ENCODE measurements at regions not wholly inside any gene's neighbourhood (a gene's known extent, or its start where the extent isn't known, plus 50 kb on each side); places are given as distances from the start of the nearest gene placed in this dataset.

- H3K9me3 ChIP-seq (ENCODE audit: control insufficient read depth, insufficient read depth, low read depth, low read length): no peaks in the 10 kb centered on the region
- H3K4me3 ChIP-seq (ENCODE audit: low read depth, low read length): no peak overlapping the region
- peaks cover 6% of the 10 kb centered on the region; the same call in 1 of the 2 replicates for H3K4me1 ChIP-seq (ENCODE audit: control insufficient read depth, insufficient read depth, low read length)
- no peak for TF ChIP-seq ZNF704 (tag by site-specific recombination; IDR thresholded peaks at IDR 0.05)
- TF ChIP-seq PRDM10 (tag by site-specific recombination; IDR thresholded peaks at IDR 0.05): 0 out of 2 replicates have a peak, but pooled peaks have one; percentile 36
- CTCF ChIA-PET: no interaction called here
- H3K36me3 ChIP-seq (ENCODE audit: control insufficient read depth in 2 of 2, insufficient read depth in 1 of 2, low read length in 2 of 2): no peaks in the 10 kb centered on the region
- no peak overlapping the region; the same call in 1 of the 2 replicates for H3K27ac ChIP-seq (ENCODE audit: extremely low read depth, low read depth, low read length)
- POLR2A ChIA-PET: no interaction called here
These were observed 261.7 kb downstream of the FGF9 start for GRCh38 chr13:21932578-21932977.

GRCh38 chr13:21932996-21933395, 262.1 kb downstream of the FGF9 start:
- TF ChIP-seq ZBTB26 (tag by site-specific recombination; optimal IDR thresholded peaks at IDR 0.05) (no peak), PRDM10 (tag by site-specific recombination; IDR thresholded peaks at IDR 0.05) (peak; percentile 5; the same call in 1 of the 2 replicates)
- no peaks in the 10 kb centered on the region for H3K9me3 ChIP-seq (ENCODE audit: control insufficient read depth, insufficient read depth, low read depth, low read length)
- peaks cover 6% of the 10 kb centered on the region; the same call in 1 of the 2 replicates for H3K4me1 ChIP-seq (ENCODE audit: control insufficient read depth, insufficient read depth, low read length)
- H3K27ac ChIP-seq (ENCODE audit: extremely low read depth, low read depth, low read length): no peak overlapping the region; the same call in 1 of the 2 replicates
- POLR2A ChIA-PET: interaction anchor here (1.2 kb wide), 1 partner anchor 16 kb away, joined by 4 read pairs; no protein-coding TSS in a partner anchor
- H3K36me3 ChIP-seq (ENCODE audit: control insufficient read depth in 2 of 2, insufficient read depth in 1 of 2, low read length in 2 of 2): no peaks in the 10 kb centered on the region
- CTCF ChIA-PET: no interaction called here
- H3K4me3 ChIP-seq (ENCODE audit: low read depth, low read length): no peak overlapping the region

- H3K27ac ChIP-seq (ENCODE audit: extremely low read depth, low read depth, low read length): no peak overlapping the region
- no peaks in the 10 kb centered on the region for H3K36me3 ChIP-seq (ENCODE audit: control insufficient read depth in 2 of 2, insufficient read depth in 1 of 2, low read length in 2 of 2)
- H3K4me3 ChIP-seq (ENCODE audit: low read depth, low read length): no peak overlapping the region
- POLR2A ChIA-PET: interaction anchor here (0.5 to 1.2 kb wide), 2 partner anchors 15 to 717 kb away, joined by 4 to 5 read pairs; no protein-coding TSS in a partner anchor
- H3K4me1 ChIP-seq (ENCODE audit: control insufficient read depth, insufficient read depth, low read length): peaks cover 6% of the 10 kb centered on the region; the same call in 1 of the 2 replicates
- CTCF ChIA-PET: no interaction called here
- TF ChIP-seq ZNF623 (tag by site-specific recombination; IDR thresholded peaks at IDR 0.05) (no peak), ZFP37 (tag by site-specific recombination; IDR thresholded peaks at IDR 0.05) (no peak), ZNF776 (tag by site-specific recombination; IDR thresholded peaks at IDR 0.05; ENCODE audit: borderline replicate concordance) (no peak)
- H3K9me3 ChIP-seq (ENCODE audit: control insufficient read depth, insufficient read depth, low read depth, low read length): no peaks in the 10 kb centered on the region
These were observed 263.4 kb downstream of the FGF9 start for GRCh38 chr13:21934284-21934683.

- Histone ChIP-seq H3K36me3 (ENCODE audit: control insufficient read depth in 2 of 2, insufficient read depth in 1 of 2, low read length in 2 of 2) (no peaks in the 10 kb centered on the region), H3K4me3 (ENCODE audit: low read depth, low read length) (no peak overlapping the region), H3K27ac (ENCODE audit: extremely low read depth, low read depth, low read length) (no peak overlapping the region), H3K4me1 (ENCODE audit: control insufficient read depth, insufficient read depth, low read length) (peaks cover 6% of the 10 kb centered on the region; the same call in 1 of the 2 replicates), H3K9me3 (ENCODE audit: control insufficient read depth, insufficient read depth, low read depth, low read length) (no peaks in the 10 kb centered on the region)
- ChIA-PET POLR2A (no interaction called here), CTCF (no interaction called here)
- TF ChIP-seq ZSCAN4 (tag by site-specific recombination; IDR thresholded peaks at IDR 0.05) (no peak), ZBTB26 (tag by site-specific recombination; optimal IDR thresholded peaks at IDR 0.05) (no peak), ZFHX2 (tag by site-specific recombination; conservative IDR thresholded peaks at IDR 0.05) (peak; percentile 71), EGR2 (tag by site-specific recombination; IDR thresholded peaks at IDR 0.05; ENCODE audit: low read depth) (peak; percentile 79), ZSCAN23 (tag by site-specific recombination; IDR thresholded peaks at IDR 0.05) (no peak)
These were observed 265.8 kb downstream of the FGF9 start for GRCh38 chr13:21936674-21937073.
